MM.1S (cell line): ENCODE measurements at regions not wholly inside any gene's neighbourhood (a gene's known extent, or its start where the extent isn't known, plus 50 kb on each side); places are given as distances from the start of the nearest gene placed in this dataset.

Experiments used
- DNase-seq: peaks from one replicate; pipeline ENCODE4 v3.0.0-alpha.2; 2015
- H2AFZ ChIP-seq: fragments of 300-600 bp; sonication (generic); 2 replicates; pipeline ENCODE4 v1.6.0; 2016; ENCODE audit warnings: antibody characterized with exemption, low read length
- H3F3A ChIP-seq: fragments of 300-600 bp; sonication (generic); 2 replicates; pipeline ENCODE4 v1.6.1; 2016; ENCODE audit warnings: mild to moderate bottlenecking, antibody characterized with exemption, low read length, moderate library complexity, mixed read lengths; ENCODE audit not compliant: insufficient read depth
- H3K27ac ChIP-seq: fragments of 300-600 bp; sonication (generic); 2 replicates; pipeline ENCODE4 v1.5.1; 2016; ENCODE audit warnings: mild to moderate bottlenecking, low read length
- H3K27me3 ChIP-seq: fragments of 300-600 bp; sonication (generic); replicated peaks from 2 replicates; pipeline ENCODE4 v1.6.0; 2016; ENCODE audit warnings: low read length; ENCODE audit not compliant: insufficient read depth
- H3K36me3 ChIP-seq: fragments of 300-600 bp; sonication (generic); replicated peaks from 2 replicates; pipeline ENCODE4 v1.6.1; 2016; ENCODE audit warnings: mild to moderate bottlenecking, low read length, mixed read lengths; ENCODE audit not compliant: insufficient read depth
- H3K4me1 ChIP-seq: fragments of 300-600 bp; sonication (generic); 2 replicates; pipeline ENCODE4 v1.6.1; 2016; ENCODE audit warnings: low read length, mixed read lengths
- H3K4me2 ChIP-seq: fragments of 300-600 bp; sonication (generic); 2 replicates; pipeline ENCODE4 v1.6.0; 2016; ENCODE audit warnings: low read depth, low read length
- H3K4me3 ChIP-seq: fragments of 300-600 bp; sonication (generic); 2 replicates; pipeline ENCODE4 v1.5.1; 2016; ENCODE audit warnings: low read length, mixed read lengths
- H3K79me2 ChIP-seq: fragments of 300-600 bp; sonication (generic); 2 replicates; pipeline ENCODE4 v1.6.1; 2016; ENCODE audit warnings: mixed run types, low read length, mixed read lengths
- H3K9ac ChIP-seq: fragments of 300-600 bp; sonication (generic); 2 replicates; pipeline ENCODE4 v1.6.1; 2016; ENCODE audit warnings: low read length, mixed read lengths
- H3K9me2 ChIP-seq: fragments of 300-600 bp; sonication (generic); replicated peaks from 2 replicates; pipeline ENCODE4 v1.6.1; 2016; ENCODE audit warnings: mild to moderate bottlenecking, low read length, mixed read lengths; ENCODE audit not compliant: insufficient read depth
- H3K9me3 ChIP-seq: fragments of 300-600 bp; sonication (generic); replicated peaks from 2 replicates; pipeline ENCODE4 v1.6.1; 2016; ENCODE audit warnings: mild to moderate bottlenecking, low read length, mixed read lengths; ENCODE audit not compliant: insufficient read depth
- H4K20me1 ChIP-seq: fragments of 300-600 bp; sonication (generic); 2 replicates; pipeline ENCODE4 v1.6.1; 2016; ENCODE audit warnings: mild to moderate bottlenecking, low read length, moderate library complexity, mixed read lengths; ENCODE audit not compliant: insufficient read depth
- EZH2 ChIP-seq: fragments of 300-600 bp; sonication (generic); optimal IDR thresholded peaks from 2 replicates; pipeline ENCODE3; 2017; ENCODE audit warnings: low read depth, mild to moderate bottlenecking, antibody characterized with exemption, low read length, mixed read lengths
- EZH2phosphoT487 ChIP-seq: fragments of 300-600 bp; sonication (generic); IDR thresholded peaks from 2 replicates; pipeline ENCODE4 v1.6.1; 2018; ENCODE audit warnings: antibody characterized with exemption, low read length
- TF ChIP-seq, protein P1 (sequence below): fragments of 300-600 bp; sonication (generic); IDR thresholded peaks from 2 replicates; pipeline ENCODE4 v1.5.1; 2016; ENCODE audit warnings: antibody characterized with exemption, low read length, mixed read lengths

DNA sequence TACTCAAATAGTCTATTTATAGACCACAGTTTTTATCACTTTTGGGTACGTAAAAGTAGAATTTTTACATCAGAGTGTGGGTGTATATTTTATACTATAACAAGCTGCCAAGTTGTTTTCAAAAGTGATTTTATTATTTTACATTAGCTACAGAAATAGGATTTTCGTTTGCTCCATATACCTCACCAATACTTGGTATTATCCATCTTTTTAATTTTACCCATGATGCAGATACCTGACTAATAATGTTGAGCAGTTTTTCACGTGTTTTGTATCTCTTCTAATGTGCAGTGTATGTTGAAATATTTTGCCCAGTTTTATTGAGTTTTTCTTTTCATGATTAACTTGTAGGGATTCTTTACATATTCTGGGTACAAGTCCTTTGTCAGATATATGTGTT, 379.8 kb downstream of the MATN1 start:
- no peaks in the 10 kb centered on the region for H3K4me1 ChIP-seq
- H3K4me2 ChIP-seq, result no peak overlapping the region
- no peaks in the 10 kb centered on the region for H3K36me3 ChIP-seq
- H3K4me3 ChIP-seq, result no peak overlapping the region
- DNase-seq, result no peak
- H3K9me3 ChIP-seq, result no peaks in the 10 kb centered on the region
- H3K27ac ChIP-seq, result no peak overlapping the region
- TF ChIP-seq, protein P1, sequence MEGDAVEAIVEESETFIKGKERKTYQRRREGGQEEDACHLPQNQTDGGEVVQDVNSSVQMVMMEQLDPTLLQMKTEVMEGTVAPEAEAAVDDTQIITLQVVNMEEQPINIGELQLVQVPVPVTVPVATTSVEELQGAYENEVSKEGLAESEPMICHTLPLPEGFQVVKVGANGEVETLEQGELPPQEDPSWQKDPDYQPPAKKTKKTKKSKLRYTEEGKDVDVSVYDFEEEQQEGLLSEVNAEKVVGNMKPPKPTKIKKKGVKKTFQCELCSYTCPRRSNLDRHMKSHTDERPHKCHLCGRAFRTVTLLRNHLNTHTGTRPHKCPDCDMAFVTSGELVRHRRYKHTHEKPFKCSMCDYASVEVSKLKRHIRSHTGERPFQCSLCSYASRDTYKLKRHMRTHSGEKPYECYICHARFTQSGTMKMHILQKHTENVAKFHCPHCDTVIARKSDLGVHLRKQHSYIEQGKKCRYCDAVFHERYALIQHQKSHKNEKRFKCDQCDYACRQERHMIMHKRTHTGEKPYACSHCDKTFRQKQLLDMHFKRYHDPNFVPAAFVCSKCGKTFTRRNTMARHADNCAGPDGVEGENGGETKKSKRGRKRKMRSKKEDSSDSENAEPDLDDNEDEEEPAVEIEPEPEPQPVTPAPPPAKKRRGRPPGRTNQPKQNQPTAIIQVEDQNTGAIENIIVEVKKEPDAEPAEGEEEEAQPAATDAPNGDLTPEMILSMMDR, result no peak
- no peaks in the 10 kb centered on the region for H3K79me2 ChIP-seq
- H3K9ac ChIP-seq, result no peak overlapping the region
- H2AFZ ChIP-seq, result no peak overlapping the region
- no peaks in the 10 kb centered on the region for H3F3A ChIP-seq
- no peaks in the 10 kb centered on the region for H3K9me2 ChIP-seq
- H3K27me3 ChIP-seq, result peaks cover 82% of the 10 kb centered on the region
- H4K20me1 ChIP-seq, result no peaks in the 10 kb centered on the region; the same call in 1 of the 2 replicates

DNA sequence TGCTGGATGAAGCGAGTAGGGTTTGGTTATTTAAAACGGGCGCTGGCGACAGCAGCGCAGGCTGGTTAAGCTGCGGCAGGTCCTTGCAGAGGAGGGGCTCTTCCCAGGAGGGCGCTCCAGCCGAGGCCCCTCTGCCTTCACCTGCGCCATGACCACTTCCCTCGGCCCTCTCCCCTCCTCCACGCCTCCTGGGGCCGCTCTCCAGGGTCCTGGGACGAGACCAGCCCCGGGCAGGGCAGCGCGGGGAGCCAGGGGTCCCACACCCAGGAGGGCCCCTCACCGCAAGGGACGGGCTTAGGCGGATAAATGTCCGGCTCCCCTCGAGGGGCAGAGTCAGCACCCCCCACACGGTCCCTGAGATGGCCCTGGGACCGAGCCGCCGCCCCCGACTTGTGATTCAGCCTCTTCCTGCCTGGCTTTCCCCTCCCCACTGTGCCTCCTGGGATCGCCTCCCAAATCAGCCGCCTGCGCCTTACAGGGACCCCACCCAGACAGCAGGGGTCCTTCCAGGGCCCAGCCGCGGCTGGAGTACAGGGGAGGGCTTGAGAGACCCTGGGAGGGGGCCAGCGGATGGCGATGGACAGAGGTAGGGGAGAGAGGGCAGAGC, 380.7 kb downstream of the MATN1 start:
- TF ChIP-seq EZH2 (no peak), EZH2phosphoT487 (no peak)
- TF ChIP-seq, protein P1, result no peak
- no peaks in the 10 kb centered on the region for H3K4me1 ChIP-seq
- H4K20me1 ChIP-seq, result no peaks in the 10 kb centered on the region; the same call in 1 of the 2 replicates
- H3K4me2 ChIP-seq, result no peak overlapping the region
- no peak overlapping the region for H3K4me3 ChIP-seq
- no peaks in the 10 kb centered on the region for H3K9me3 ChIP-seq
- no peaks in the 10 kb centered on the region for H3K9me2 ChIP-seq
- DNase-seq, result no peak
- no peak overlapping the region for H2AFZ ChIP-seq
- no peaks in the 10 kb centered on the region for H3K79me2 ChIP-seq
- no peak overlapping the region for H3K27ac ChIP-seq
- H3K27me3 ChIP-seq, result peaks cover 74% of the 10 kb centered on the region
- H3F3A ChIP-seq, result no peaks in the 10 kb centered on the region
- H3K9ac ChIP-seq, result no peak overlapping the region
- no peaks in the 10 kb centered on the region for H3K36me3 ChIP-seq

DNA sequence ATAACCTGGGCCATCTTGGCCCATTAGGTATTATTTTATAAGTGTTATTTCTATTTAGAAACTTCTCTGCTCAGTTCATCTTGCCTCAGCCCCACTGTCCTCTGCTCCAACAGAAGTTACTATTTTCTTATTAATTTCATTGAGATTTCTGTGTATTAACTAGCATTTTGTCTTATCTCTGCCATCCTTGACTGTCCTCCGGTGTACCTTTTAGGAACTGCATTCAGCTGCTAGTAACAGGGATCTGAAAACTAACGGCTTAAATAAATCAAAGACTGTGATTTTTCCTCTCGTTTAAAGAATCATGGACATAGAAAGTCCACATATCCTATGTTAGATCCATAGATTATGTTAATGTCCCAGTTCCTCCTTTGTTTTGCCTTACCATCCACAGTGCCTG, 382.5 kb downstream of the MATN1 start:
- Histone ChIP-seq H2AFZ (no peak overlapping the region), H3K4me3 (no peak overlapping the region), H4K20me1 (no peaks in the 10 kb centered on the region; the same call in 1 of the 2 replicates), H3K79me2 (no peaks in the 10 kb centered on the region), H3K27ac (no peak overlapping the region), H3K4me2 (no peak overlapping the region), H3K9ac (no peak overlapping the region), H3F3A (no peaks in the 10 kb centered on the region), H3K9me2 (no peaks in the 10 kb centered on the region), H3K9me3 (no peaks in the 10 kb centered on the region), H3K36me3 (no peaks in the 10 kb centered on the region), H3K27me3 (peaks cover 75% of the 10 kb centered on the region), H3K4me1 (no peaks in the 10 kb centered on the region)
- TF ChIP-seq EZH2, result no peak
- no peak for DNase-seq

DNA sequence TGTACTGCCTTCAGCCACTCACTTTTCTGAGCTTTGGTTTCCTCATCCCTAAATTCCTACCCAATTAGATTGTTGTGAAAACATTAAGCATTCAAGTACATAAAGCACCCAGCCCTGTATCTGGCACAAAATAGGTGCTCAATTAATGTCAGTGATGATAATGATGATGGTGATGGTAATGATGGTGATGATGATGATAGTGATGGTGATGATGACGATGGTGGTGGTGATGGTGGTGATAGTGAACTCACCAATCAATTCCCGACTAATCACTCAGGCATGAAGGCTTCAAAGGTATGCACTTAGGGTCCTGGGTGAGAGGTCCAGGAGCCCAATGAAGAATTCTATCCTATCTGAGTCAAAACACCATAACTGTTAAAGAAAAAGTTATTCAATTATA, 383.5 kb downstream of the MATN1 start:
- H3K36me3 ChIP-seq, result no peaks in the 10 kb centered on the region
- TF ChIP-seq EZH2 (no peak), EZH2phosphoT487 (no peak)
- TF ChIP-seq, protein P1, result no peak
- H3K9me2 ChIP-seq, result no peaks in the 10 kb centered on the region
- no peak for DNase-seq
- H3K4me2 ChIP-seq, result no peak overlapping the region
- H3K4me3 ChIP-seq, result no peak overlapping the region
- H3F3A ChIP-seq, result no peaks in the 10 kb centered on the region
- no peaks in the 10 kb centered on the region; the same call in 1 of the 2 replicates for H4K20me1 ChIP-seq
- H3K4me1 ChIP-seq, result no peaks in the 10 kb centered on the region
- no peak overlapping the region for H3K9ac ChIP-seq
- no peak overlapping the region for H3K27ac ChIP-seq
- H2AFZ ChIP-seq, result no peak overlapping the region
- H3K9me3 ChIP-seq, result no peaks in the 10 kb centered on the region
- H3K79me2 ChIP-seq, result no peaks in the 10 kb centered on the region
- H3K27me3 ChIP-seq, result peaks cover 64% of the 10 kb centered on the region
